OCI-LY3 (cell line): ENCODE measurements at regions not wholly inside any gene's neighbourhood (a gene's known extent, or its start where the extent isn't known, plus 50 kb on each side); places are given as distances from the start of the nearest gene placed in this dataset.

Experiments used
- EZH2phosphoT487 ChIP-seq: fragments of 200-600 bp; shearing (Covaris generic); IDR thresholded peaks from 2 replicates; pipeline ENCODE4 v1.6.1; 2018; ENCODE audit warnings: antibody characterized with exemption, mixed run types, low read depth
- TF ChIP-seq, protein P1 (sequence below): fragments of 200-600, 300-600 bp; sonication (generic); IDR thresholded peaks from 2 replicates; pipeline ENCODE4 v1.5.1; 2014; ENCODE audit warnings: antibody characterized with exemption, low read length, low read depth

- TF ChIP-seq, protein P1, sequence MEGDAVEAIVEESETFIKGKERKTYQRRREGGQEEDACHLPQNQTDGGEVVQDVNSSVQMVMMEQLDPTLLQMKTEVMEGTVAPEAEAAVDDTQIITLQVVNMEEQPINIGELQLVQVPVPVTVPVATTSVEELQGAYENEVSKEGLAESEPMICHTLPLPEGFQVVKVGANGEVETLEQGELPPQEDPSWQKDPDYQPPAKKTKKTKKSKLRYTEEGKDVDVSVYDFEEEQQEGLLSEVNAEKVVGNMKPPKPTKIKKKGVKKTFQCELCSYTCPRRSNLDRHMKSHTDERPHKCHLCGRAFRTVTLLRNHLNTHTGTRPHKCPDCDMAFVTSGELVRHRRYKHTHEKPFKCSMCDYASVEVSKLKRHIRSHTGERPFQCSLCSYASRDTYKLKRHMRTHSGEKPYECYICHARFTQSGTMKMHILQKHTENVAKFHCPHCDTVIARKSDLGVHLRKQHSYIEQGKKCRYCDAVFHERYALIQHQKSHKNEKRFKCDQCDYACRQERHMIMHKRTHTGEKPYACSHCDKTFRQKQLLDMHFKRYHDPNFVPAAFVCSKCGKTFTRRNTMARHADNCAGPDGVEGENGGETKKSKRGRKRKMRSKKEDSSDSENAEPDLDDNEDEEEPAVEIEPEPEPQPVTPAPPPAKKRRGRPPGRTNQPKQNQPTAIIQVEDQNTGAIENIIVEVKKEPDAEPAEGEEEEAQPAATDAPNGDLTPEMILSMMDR, result no peak
- no peak for TF ChIP-seq EZH2phosphoT487
Measured at GRCh38 chr16:65429504-65430181, 307.8 kb upstream of the CDH11 start.
